ENCODE measurements at regions not wholly inside any gene's neighbourhood (a gene's known extent, or its start where the extent isn't known, plus 50 kb on each side); places are given as distances from the start of the nearest gene placed in this dataset.

DNA sequence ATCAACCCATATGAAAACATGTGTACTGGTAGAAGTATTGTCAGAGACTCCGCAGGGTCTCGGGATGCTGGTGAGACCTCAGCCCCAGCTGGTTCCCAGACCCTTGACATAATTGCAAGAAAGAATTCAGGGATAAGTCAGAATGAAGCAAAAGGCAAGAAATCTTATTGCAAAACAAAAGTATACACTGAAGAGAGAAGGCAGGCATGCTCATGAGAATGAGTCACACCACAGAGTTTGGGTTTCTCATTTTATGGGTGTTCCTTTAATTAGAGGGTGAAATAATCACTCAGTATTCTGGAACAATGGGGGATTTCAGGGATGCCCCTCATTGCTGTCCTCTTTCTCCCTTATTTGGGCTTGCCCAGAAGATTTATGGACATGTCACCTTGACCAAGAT is 1423.8 kb upstream of the MIR17HG start:
- TF ChIP-seq, protein P1, sequence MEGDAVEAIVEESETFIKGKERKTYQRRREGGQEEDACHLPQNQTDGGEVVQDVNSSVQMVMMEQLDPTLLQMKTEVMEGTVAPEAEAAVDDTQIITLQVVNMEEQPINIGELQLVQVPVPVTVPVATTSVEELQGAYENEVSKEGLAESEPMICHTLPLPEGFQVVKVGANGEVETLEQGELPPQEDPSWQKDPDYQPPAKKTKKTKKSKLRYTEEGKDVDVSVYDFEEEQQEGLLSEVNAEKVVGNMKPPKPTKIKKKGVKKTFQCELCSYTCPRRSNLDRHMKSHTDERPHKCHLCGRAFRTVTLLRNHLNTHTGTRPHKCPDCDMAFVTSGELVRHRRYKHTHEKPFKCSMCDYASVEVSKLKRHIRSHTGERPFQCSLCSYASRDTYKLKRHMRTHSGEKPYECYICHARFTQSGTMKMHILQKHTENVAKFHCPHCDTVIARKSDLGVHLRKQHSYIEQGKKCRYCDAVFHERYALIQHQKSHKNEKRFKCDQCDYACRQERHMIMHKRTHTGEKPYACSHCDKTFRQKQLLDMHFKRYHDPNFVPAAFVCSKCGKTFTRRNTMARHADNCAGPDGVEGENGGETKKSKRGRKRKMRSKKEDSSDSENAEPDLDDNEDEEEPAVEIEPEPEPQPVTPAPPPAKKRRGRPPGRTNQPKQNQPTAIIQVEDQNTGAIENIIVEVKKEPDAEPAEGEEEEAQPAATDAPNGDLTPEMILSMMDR (IDR thresholded peaks at IDR 0.05; ENCODE audit: low read length, missing control alignments), result no peak
- no peak overlapping the region for H3K4me3 ChIP-seq (replicated peaks; ENCODE audit: low read depth, low read length)
- peak; percentile 21 for DNase-seq (ENCODE audit: low read depth)

DNA sequence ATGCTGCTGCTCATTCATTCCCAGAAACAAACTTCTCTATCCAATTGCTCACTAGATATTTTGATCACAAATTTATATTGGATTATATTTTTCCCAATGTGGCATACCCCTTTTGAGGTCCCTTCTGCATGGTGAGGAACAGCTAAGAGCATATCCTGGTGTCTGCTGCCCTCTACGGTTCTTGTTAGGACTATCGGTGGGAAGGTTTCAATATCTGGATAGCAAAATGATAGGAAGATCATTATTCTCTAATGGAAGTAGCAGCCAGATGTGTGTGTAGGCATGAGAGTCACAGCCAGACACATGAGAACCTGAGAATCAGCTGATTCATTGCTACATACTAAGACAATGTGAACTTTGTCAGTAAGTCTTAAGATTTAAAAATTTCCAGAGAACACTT is 1422.4 kb upstream of the MIR17HG start:
- peak; percentile 56 for DNase-seq (ENCODE audit: low read depth)
- TF ChIP-seq, protein P1 (IDR thresholded peaks at IDR 0.05; ENCODE audit: low read length, missing control alignments), result peak; percentile 62

GRCh38 chr13:89930861-89931260 is 1416.6 kb upstream of the MIR17HG start:
- no peak for DNase-seq (ENCODE audit: low read depth)
- no peak overlapping the region for H3K4me3 ChIP-seq (replicated peaks; ENCODE audit: low read depth, low read length)
- TF ChIP-seq, protein P1 (IDR thresholded peaks at IDR 0.05; ENCODE audit: low read length, missing control alignments), result no peak

More for the DNA sequence above, 1422.4 kb upstream of the MIR17HG start:
- H3K4me3 ChIP-seq (replicated peaks; ENCODE audit: low read depth, low read length), result no peak overlapping the region

DNA sequence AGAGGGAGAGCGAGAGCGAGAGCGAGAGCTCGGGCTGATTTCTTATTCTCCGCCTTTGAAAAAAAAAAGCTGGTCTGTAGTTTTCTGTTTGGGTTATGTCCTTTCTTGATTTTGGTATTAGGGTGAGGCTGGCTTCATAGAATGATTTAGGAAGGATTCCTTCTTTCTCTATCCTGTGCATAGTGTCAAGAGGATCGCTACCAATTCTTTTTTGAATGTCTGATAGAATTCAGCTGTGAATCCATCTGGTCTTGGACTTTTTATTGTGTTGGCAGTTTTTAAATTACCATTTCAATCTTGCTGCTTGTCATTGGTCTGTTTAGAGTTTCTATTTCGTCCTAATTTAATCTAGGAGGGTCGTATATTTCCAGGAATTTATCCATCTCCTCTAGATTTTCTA is 1414.6 kb upstream of the MIR17HG start:
- DNase-seq (ENCODE audit: low read depth), result no peak
- TF ChIP-seq, protein P1 (IDR thresholded peaks at IDR 0.05; ENCODE audit: low read length, missing control alignments), result no peak
- H3K4me3 ChIP-seq (replicated peaks; ENCODE audit: low read depth, low read length), result no peak overlapping the region

DNA sequence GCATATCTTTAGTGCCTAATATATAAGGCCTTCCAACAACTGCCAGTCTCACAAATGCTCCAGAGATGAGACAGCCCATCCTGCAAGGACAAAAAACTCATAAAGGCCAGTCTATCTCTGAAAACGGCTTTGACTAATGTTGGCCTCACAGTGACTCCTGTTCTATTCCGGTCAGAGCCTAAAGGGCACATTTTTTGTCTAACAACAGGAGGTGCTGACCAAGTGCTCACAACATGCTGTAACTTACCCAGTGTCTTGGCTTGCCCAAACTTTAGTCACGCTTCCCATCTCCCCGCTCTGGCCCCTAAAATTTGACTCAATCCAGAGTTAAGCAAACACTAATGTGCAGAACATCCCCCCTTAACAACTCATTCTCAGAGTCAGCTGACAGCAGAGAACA is 1411.2 kb upstream of the MIR17HG start:
- TF ChIP-seq, protein P1 (IDR thresholded peaks at IDR 0.05; ENCODE audit: low read length, missing control alignments), result no peak

GRCh38 chr13:89937420-89937819 is 1410.1 kb upstream of the MIR17HG start:
- no peak for DNase-seq (ENCODE audit: low read depth)
- TF ChIP-seq, protein P1 (IDR thresholded peaks at IDR 0.05; ENCODE audit: low read length, missing control alignments), result no peak
- H3K4me3 ChIP-seq (replicated peaks; ENCODE audit: low read depth, low read length), result no peak overlapping the region

More for the DNA sequence above, 1411.2 kb upstream of the MIR17HG start:
- DNase-seq (ENCODE audit: low read depth), result no peak
- H3K4me3 ChIP-seq (replicated peaks; ENCODE audit: low read depth, low read length), result no peak overlapping the region

DNA sequence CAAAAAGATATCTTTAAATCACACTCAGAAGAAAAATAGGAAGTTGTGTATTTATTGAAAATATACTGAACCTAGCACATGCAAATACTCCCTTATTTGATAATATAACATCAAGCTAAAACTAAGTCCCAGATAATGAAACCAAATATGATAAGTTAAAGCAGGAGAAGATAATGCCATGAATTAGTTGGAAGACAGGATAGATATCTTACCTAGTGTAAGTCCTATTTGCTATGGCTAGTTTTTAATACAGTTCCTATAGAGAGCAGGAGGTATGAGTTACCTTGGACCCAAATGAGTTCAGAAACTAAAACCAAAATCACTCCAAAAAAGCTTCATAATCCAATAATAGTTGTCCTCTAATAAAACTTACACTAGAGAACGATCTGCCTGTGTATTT is 1407.1 kb upstream of the MIR17HG start:
- no peak overlapping the region for H3K4me3 ChIP-seq (replicated peaks; ENCODE audit: low read depth, low read length)
- no peak for DNase-seq (ENCODE audit: low read depth)
- TF ChIP-seq, protein P1 (IDR thresholded peaks at IDR 0.05; ENCODE audit: low read length, missing control alignments), result no peak
